T-helper 17 cell (primary cell): ENCODE measurements at regions not wholly inside any gene's neighbourhood (a gene's known extent, or its start where the extent isn't known, plus 50 kb on each side); places are given as distances from the start of the nearest gene placed in this dataset.

Source experiments
- ATAC-seq: fragments of 150-1000 bp; cut with Tn5 transposase; 2 replicates; pipeline ENCODE4 v1.10.0; 2021; ENCODE audit warnings: mild to moderate bottlenecking, moderate library complexity
- DNase-seq, 3 donors: peaks; one replicate each; pipeline versions ENCODE4 v3.0.0 to v3.0.0-alpha.2; 2020 to 2021
- H3K9me3 ChIP-seq: one replicate; pipeline ENCODE4 v1.7.0; 2013; ENCODE audit warnings: low read length, mild to moderate bottlenecking; ENCODE audit not compliant: control insufficient read depth, poor library complexity, severe bottlenecking
- H3K27ac Mint-ChIP-seq: one replicate; pipeline ENCODE4 v1.8.0; 2022; ENCODE audit warnings: mild to moderate bottlenecking, moderate library complexity, mixed read lengths
- H3K27me3 Mint-ChIP-seq: one replicate; pipeline ENCODE4 v1.8.0; 2022; ENCODE audit warnings: mixed read lengths
- H3K36me3 Mint-ChIP-seq: one replicate; pipeline ENCODE4 v1.8.0; 2022; ENCODE audit warnings: low read depth, mixed read lengths
- H3K4me1 Mint-ChIP-seq: one replicate; pipeline ENCODE4 v1.8.0; 2022; ENCODE audit warnings: mild to moderate bottlenecking, mixed read lengths
- H3K4me3 Mint-ChIP-seq: one replicate; pipeline ENCODE4 v1.8.0; 2022; ENCODE audit warnings: mild to moderate bottlenecking, moderate library complexity, mixed read lengths

- no peak for DNase-seq
- H3K27ac Mint-ChIP-seq, result no peak overlapping the region
- ATAC-seq, result no peak
- H3K9me3 ChIP-seq, result no peaks in the 10 kb centered on the region
- no peaks in the 10 kb centered on the region for H3K36me3 Mint-ChIP-seq
- no peak overlapping the region for H3K4me3 Mint-ChIP-seq
- H3K4me1 Mint-ChIP-seq, result no peaks in the 10 kb centered on the region
- H3K27me3 Mint-ChIP-seq, result peaks cover 62% of the 10 kb centered on the region
These were observed 76.9 kb upstream of the ST8SIA2 start for GRCh38 chr15:92316586-92317295.

GRCh38 chr15:92320012-92320699 is 73.5 kb upstream of the ST8SIA2 start:
- H3K4me3 Mint-ChIP-seq, result no peak overlapping the region
- ATAC-seq (no peak), DNase-seq (no peak)
- H3K27ac Mint-ChIP-seq, result no peak overlapping the region
- no peaks in the 10 kb centered on the region for H3K4me1 Mint-ChIP-seq
- H3K36me3 Mint-ChIP-seq, result no peaks in the 10 kb centered on the region
- no peaks in the 10 kb centered on the region for H3K9me3 ChIP-seq
- H3K27me3 Mint-ChIP-seq, result peaks cover 71% of the 10 kb centered on the region

- Mint-ChIP-seq H3K27ac (no peak overlapping the region), H3K4me1 (no peaks in the 10 kb centered on the region), H3K36me3 (no peaks in the 10 kb centered on the region), H3K4me3 (no peak overlapping the region), H3K27me3 (peaks cover 55% of the 10 kb centered on the region)
- no peak for ATAC-seq
- DNase-seq, result no peak
- no peaks in the 10 kb centered on the region for H3K9me3 ChIP-seq
These were observed 70.9 kb upstream of the ST8SIA2 start for GRCh38 chr15:92322566-92323355.

GRCh38 chr15:92323525-92323924 is 70.2 kb upstream of the ST8SIA2 start:
- Mint-ChIP-seq H3K27me3 (peaks cover 48% of the 10 kb centered on the region), H3K4me1 (no peaks in the 10 kb centered on the region), H3K36me3 (no peaks in the 10 kb centered on the region)

GRCh38 chr15:92324101-92324963 is 69.3 kb upstream of the ST8SIA2 start:
- Mint-ChIP-seq H3K4me3 (no peak overlapping the region), H3K36me3 (no peaks in the 10 kb centered on the region), H3K27me3 (peaks cover 50% of the 10 kb centered on the region), H3K4me1 (no peaks in the 10 kb centered on the region), H3K27ac (no peak overlapping the region)
- ATAC-seq, result no peak
- DNase-seq, result no peak
- no peaks in the 10 kb centered on the region for H3K9me3 ChIP-seq

More at GRCh38 chr15:92323525-92323924, 70.2 kb upstream of the ST8SIA2 start:
- no peak overlapping the region for H3K4me3 Mint-ChIP-seq
- ATAC-seq (no peak), DNase-seq (no peak)
- H3K27ac Mint-ChIP-seq, result no peak overlapping the region
- no peaks in the 10 kb centered on the region for H3K9me3 ChIP-seq

- DNase-seq (no peak), ATAC-seq (no peak)
- no peak overlapping the region for H3K27ac Mint-ChIP-seq
- no peaks in the 10 kb centered on the region for H3K9me3 ChIP-seq
- H3K36me3 Mint-ChIP-seq, result no peaks in the 10 kb centered on the region
- no peaks in the 10 kb centered on the region for H3K4me1 Mint-ChIP-seq
- no peak overlapping the region for H3K4me3 Mint-ChIP-seq
- H3K27me3 Mint-ChIP-seq, result peaks cover 33% of the 10 kb centered on the region
These were observed 67.4 kb upstream of the ST8SIA2 start for GRCh38 chr15:92326236-92326635.

GRCh38 chr15:92327033-92327432 is 66.6 kb upstream of the ST8SIA2 start:
- Mint-ChIP-seq H3K36me3 (no peaks in the 10 kb centered on the region), H3K4me3 (no peak overlapping the region), H3K27ac (no peak overlapping the region), H3K27me3 (peaks cover 27% of the 10 kb centered on the region), H3K4me1 (no peaks in the 10 kb centered on the region)
- H3K9me3 ChIP-seq, result no peaks in the 10 kb centered on the region
- DNase-seq, result no peak
- no peak for ATAC-seq

GRCh38 chr15:92328207-92328606 is 65.5 kb upstream of the ST8SIA2 start:
- H3K9me3 ChIP-seq, result no peaks in the 10 kb centered on the region
- no peak for DNase-seq
- peaks cover 20% of the 10 kb centered on the region for H3K27me3 Mint-ChIP-seq
- no peaks in the 10 kb centered on the region for H3K4me1 Mint-ChIP-seq
- H3K36me3 Mint-ChIP-seq, result no peaks in the 10 kb centered on the region
- ATAC-seq, result no peak
- no peak overlapping the region for H3K27ac Mint-ChIP-seq
- no peak overlapping the region for H3K4me3 Mint-ChIP-seq

- no peaks in the 10 kb centered on the region for H3K9me3 ChIP-seq
- H3K4me3 Mint-ChIP-seq, result no peak overlapping the region
- ATAC-seq (no peak), DNase-seq (no peak)
- no peaks in the 10 kb centered on the region for H3K36me3 Mint-ChIP-seq
- no peak overlapping the region for H3K27ac Mint-ChIP-seq
- peaks cover 29% of the 10 kb centered on the region for H3K27me3 Mint-ChIP-seq
- no peaks in the 10 kb centered on the region for H3K4me1 Mint-ChIP-seq
These were observed 61.4 kb upstream of the ST8SIA2 start for GRCh38 chr15:92332125-92332899.

GRCh38 chr15:92333709-92334108 is 60.0 kb upstream of the ST8SIA2 start:
- H3K36me3 Mint-ChIP-seq, result no peaks in the 10 kb centered on the region
- H3K27ac Mint-ChIP-seq, result no peak overlapping the region
- no peak for DNase-seq
- peaks cover 41% of the 10 kb centered on the region for H3K27me3 Mint-ChIP-seq
- no peaks in the 10 kb centered on the region for H3K4me1 Mint-ChIP-seq
- ATAC-seq, result no peak
- H3K4me3 Mint-ChIP-seq, result no peak overlapping the region
- no peaks in the 10 kb centered on the region for H3K9me3 ChIP-seq

- Mint-ChIP-seq H3K4me3 (no peak overlapping the region), H3K27ac (no peak overlapping the region), H3K36me3 (no peaks in the 10 kb centered on the region), H3K27me3 (peaks cover 39% of the 10 kb centered on the region), H3K4me1 (no peaks in the 10 kb centered on the region)
- ATAC-seq (no peak), DNase-seq (no peak)
- no peaks in the 10 kb centered on the region for H3K9me3 ChIP-seq
These were observed 57.2 kb upstream of the ST8SIA2 start for GRCh38 chr15:92336419-92336987.

GRCh38 chr15:92339361-92339760 is 54.3 kb upstream of the ST8SIA2 start:
- H3K4me1 Mint-ChIP-seq, result no peaks in the 10 kb centered on the region
- ATAC-seq (no peak), DNase-seq (no peak)
- H3K36me3 Mint-ChIP-seq, result no peaks in the 10 kb centered on the region
- peaks cover 58% of the 10 kb centered on the region for H3K27me3 Mint-ChIP-seq
- H3K4me3 Mint-ChIP-seq, result no peak overlapping the region
- H3K9me3 ChIP-seq, result no peaks in the 10 kb centered on the region
- no peak overlapping the region for H3K27ac Mint-ChIP-seq
